Activated CD4-positive, alpha-beta T cell treated with anti-CD3 and anti-CD28 coated beads for 4 hours (primary cell): ENCODE measurements at regions not wholly inside any gene's neighbourhood (a gene's known extent, or its start where the extent isn't known, plus 50 kb on each side); places are given as distances from the start of the nearest gene placed in this dataset.

Experiments
- DNase-seq, 2 donors: peaks; one replicate each; pipeline ENCODE4 v3.0.0-alpha.2; 2020

GRCh38 chr2:780002-780401, 102.8 kb upstream of the TMEM18 start:
- no peak for DNase-seq

- no peak for DNase-seq
Measured at GRCh38 chr2:778731-779350, 101.6 kb upstream of the TMEM18 start.

GRCh38 chr2:777546-777945, 100.3 kb upstream of the TMEM18 start:
- no peak for DNase-seq

GRCh38 chr2:777051-777450, 99.8 kb upstream of the TMEM18 start:
- DNase-seq: no peak

- no peak for DNase-seq
Measured at GRCh38 chr2:776487-776886, 99.3 kb upstream of the TMEM18 start.

GRCh38 chr2:776038-776437, 98.8 kb upstream of the TMEM18 start:
- no peak for DNase-seq

GRCh38 chr2:774436-774835, 97.2 kb upstream of the TMEM18 start:
- no peak for DNase-seq

- DNase-seq: no peak
Measured at GRCh38 chr2:773256-774160, 96.3 kb upstream of the TMEM18 start.

- no peak for DNase-seq
Measured at GRCh38 chr2:771538-771937, 94.3 kb upstream of the TMEM18 start.

GRCh38 chr2:770776-771175, 93.6 kb upstream of the TMEM18 start:
- no peak for DNase-seq

GRCh38 chr2:769771-770170, 92.6 kb upstream of the TMEM18 start:
- no peak for DNase-seq

- DNase-seq: no peak
Measured at GRCh38 chr2:768451-768850, 91.2 kb upstream of the TMEM18 start.

- DNase-seq: no peak
Measured at GRCh38 chr2:767944-768343, 90.7 kb upstream of the TMEM18 start.

GRCh38 chr2:767440-767839, 90.2 kb upstream of the TMEM18 start:
- DNase-seq: peak in 1 of 2 donors; percentile 19

- no peak for DNase-seq
Measured at GRCh38 chr2:766255-766654, 89.0 kb upstream of the TMEM18 start.

GRCh38 chr2:765369-765768, 88.2 kb upstream of the TMEM18 start:
- no peak for DNase-seq

- DNase-seq: no peak
Measured at GRCh38 chr2:763766-764525, 86.7 kb upstream of the TMEM18 start.

- no peak for DNase-seq
Measured at GRCh38 chr2:762646-763045, 85.4 kb upstream of the TMEM18 start.

GRCh38 chr2:761384-761783, 84.2 kb upstream of the TMEM18 start:
- DNase-seq: no peak

- DNase-seq: no peak
Measured at GRCh38 chr2:760001-760400, 82.8 kb upstream of the TMEM18 start.

- DNase-seq: no peak
Measured at GRCh38 chr2:758073-758820, 81.0 kb upstream of the TMEM18 start.

- DNase-seq: no peak
Measured at GRCh38 chr2:753123-753522, 75.9 kb upstream of the TMEM18 start.

- DNase-seq: no peak
Measured at GRCh38 chr2:751474-751873, 74.3 kb upstream of the TMEM18 start.
